H1 (cell line): ENCODE measurements at regions not wholly inside any gene's neighbourhood (a gene's known extent, or its start where the extent isn't known, plus 50 kb on each side); places are given as distances from the start of the nearest gene placed in this dataset.

Experiments
- CHD7 ChIP-seq: fragments of 300-600 bp; sonication (generic); IDR thresholded peaks from 2 replicates; pipeline ENCODE4 v1.7.1; 2012; ENCODE audit warnings: low read length, moderate library complexity, mild to moderate bottlenecking, inconsistent platforms; ENCODE audit not compliant: insufficient replicate concordance
- E2F6 ChIP-seq: IDR thresholded peaks from 2 replicates; pipeline ENCODE4 v1.6.1; 2012; ENCODE audit warnings: inconsistent platforms
- KDM1A ChIP-seq: fragments of 200-600, 300-600 bp; sonication (generic); IDR thresholded peaks from 2 replicates; pipeline ENCODE4 v1.7.1; 2016; ENCODE audit warnings: mild to moderate bottlenecking, low read length, borderline replicate concordance

- TF ChIP-seq CHD7 (no peak), E2F6 (no peak), KDM1A (no peak)
- TF ChIP-seq, all 59 proteins: peak for 0
Observed at GRCh38 chr6:16974704-16975359, 127.0 kb upstream of the STMND1 start (continued).
